GM23248 (cell line): ENCODE measurements at regions not wholly inside any gene's neighbourhood (a gene's known extent, or its start where the extent isn't known, plus 50 kb on each side); places are given as distances from the start of the nearest gene placed in this dataset.

Source experiments
- EZH2 ChIP-seq: fragments of 200-600 bp; sonication (generic); IDR thresholded peaks from 2 replicates; pipeline ENCODE4 v1.6.1; 2018; ENCODE audit warnings: antibody characterized with exemption, mild to moderate bottlenecking; ENCODE audit not compliant: insufficient read depth, poor library complexity, severe bottlenecking
- EZH2phosphoT487 ChIP-seq: fragments of 200-600 bp; sonication (generic); IDR thresholded peaks from 2 replicates; pipeline ENCODE4 v1.6.1; 2018; ENCODE audit warnings: antibody characterized with exemption, moderate library complexity, mild to moderate bottlenecking, low read depth; ENCODE audit not compliant: insufficient read depth

- no peak for TF ChIP-seq EZH2
- TF ChIP-seq EZH2phosphoT487: no peak
Observed at GRCh38 chr5:93279296-93279963, 301.6 kb downstream of the NR2F1-AS1 start.
